ENCODE measurements at regions not wholly inside any gene's neighbourhood (a gene's known extent, or its start where the extent isn't known, plus 50 kb on each side); places are given as distances from the start of the nearest gene placed in this dataset.

DNA sequence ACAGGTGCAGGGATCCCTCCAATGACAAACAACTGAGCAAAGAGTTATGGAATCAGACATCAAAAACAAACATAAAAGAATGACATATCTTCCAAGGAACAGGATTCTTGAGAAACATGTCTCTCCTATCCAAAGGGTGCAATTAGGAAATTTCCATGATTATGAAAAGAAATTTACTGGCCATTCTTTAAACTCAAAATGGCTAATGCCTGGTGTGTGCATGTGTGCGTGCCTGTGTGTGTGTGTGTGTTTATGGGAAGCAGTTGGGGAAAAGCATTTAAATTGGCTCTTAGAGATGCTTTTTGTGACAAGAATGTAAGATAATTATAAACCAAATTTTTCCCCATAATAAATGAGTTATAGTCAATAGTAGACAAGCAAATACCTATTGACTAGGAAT is 320.5 kb upstream of the THBS1 start:
- Histone ChIP-seq H3K4me2 (ENCODE audit: insufficient read depth, low read length) (no peak overlapping the region), H3K9ac (replicated peaks; ENCODE audit: extremely low read depth, insufficient read depth, low read length) (peak overlapping the region; percentile 68), H4K20me1 (replicated peaks; ENCODE audit: control insufficient read depth, extremely low read depth, insufficient read depth, low read length) (no peaks in the 10 kb centered on the region), H3K4me1 (ENCODE audit: control insufficient read depth, extremely low read depth, insufficient read depth, low read length) (peaks cover 32% of the 10 kb centered on the region), H3K9me3 (replicated peaks; ENCODE audit: control insufficient read depth, insufficient read depth, low read length) (no peaks in the 10 kb centered on the region), H3K79me2 (ENCODE audit: control insufficient read depth, insufficient read depth, low read length) (no peaks in the 10 kb centered on the region), H3K27me3 (ENCODE audit: control insufficient read depth in 2 of 2, insufficient read depth in 2 of 2, low read length in 2 of 2) (no peaks in the 10 kb centered on the region), H3K27ac (ENCODE audit: insufficient read depth, low read depth, low read length) (peak overlapping the region; percentile 95), H3K9me1 (replicated peaks; ENCODE audit: control insufficient read depth, extremely low read depth, insufficient read depth, low read length) (no peaks in the 10 kb centered on the region), H3K4me3 (replicated peaks in 1 of 3; ENCODE audit: insufficient read depth in 1 of 3, low read depth in 1 of 3, low read length in 3 of 3) (no peak overlapping the region), H2AFZ (ENCODE audit: low read depth, low read length) (no peak overlapping the region), H3K36me3 (ENCODE audit: control insufficient read depth in 2 of 2, extremely low read depth in 1 of 2, insufficient read depth in 2 of 2, low read length in 2 of 2) (no peaks in the 10 kb centered on the region)
- dilution Hi-C loops (cut with MboI; ENCODE audit: extremely low pct_ligation_motif_present, low sequenced_read_pairs), result no loop called here
- TF ChIP-seq POLR2A (IDR thresholded peaks at IDR 0.05; ENCODE audit: low read depth, low read length) (no peak), FOS (IDR thresholded peaks at IDR 0.05; ENCODE audit: borderline replicate concordance, insufficient read depth, low read length) (no peak), EZH2 (IDR thresholded peaks at IDR 0.05; ENCODE audit: borderline replicate concordance, low read depth, low read length, severe bottlenecking) (no peak), POLR2AphosphoS5 (IDR thresholded peaks at IDR 0.05; ENCODE audit: insufficient read depth, low read depth, low read length) (no peak), GATA2 (IDR thresholded peaks at IDR 0.05; ENCODE audit: insufficient read depth, insufficient read length, low read depth, low read length) (no peak), JUN (IDR thresholded peaks at IDR 0.05; ENCODE audit: borderline replicate concordance, insufficient read depth, insufficient read length, low read depth) (no peak), MYC (IDR thresholded peaks at IDR 0.05; ENCODE audit: low read depth, low read length) (no peak)
- TF ChIP-seq, protein P1, sequence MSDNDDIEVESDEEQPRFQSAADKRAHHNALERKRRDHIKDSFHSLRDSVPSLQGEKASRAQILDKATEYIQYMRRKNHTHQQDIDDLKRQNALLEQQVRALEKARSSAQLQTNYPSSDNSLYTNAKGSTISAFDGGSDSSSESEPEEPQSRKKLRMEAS (IDR thresholded peaks at IDR 0.05; ENCODE audit: insufficient read depth, insufficient read length), result no peak
- TF ChIP-seq, protein P2, sequence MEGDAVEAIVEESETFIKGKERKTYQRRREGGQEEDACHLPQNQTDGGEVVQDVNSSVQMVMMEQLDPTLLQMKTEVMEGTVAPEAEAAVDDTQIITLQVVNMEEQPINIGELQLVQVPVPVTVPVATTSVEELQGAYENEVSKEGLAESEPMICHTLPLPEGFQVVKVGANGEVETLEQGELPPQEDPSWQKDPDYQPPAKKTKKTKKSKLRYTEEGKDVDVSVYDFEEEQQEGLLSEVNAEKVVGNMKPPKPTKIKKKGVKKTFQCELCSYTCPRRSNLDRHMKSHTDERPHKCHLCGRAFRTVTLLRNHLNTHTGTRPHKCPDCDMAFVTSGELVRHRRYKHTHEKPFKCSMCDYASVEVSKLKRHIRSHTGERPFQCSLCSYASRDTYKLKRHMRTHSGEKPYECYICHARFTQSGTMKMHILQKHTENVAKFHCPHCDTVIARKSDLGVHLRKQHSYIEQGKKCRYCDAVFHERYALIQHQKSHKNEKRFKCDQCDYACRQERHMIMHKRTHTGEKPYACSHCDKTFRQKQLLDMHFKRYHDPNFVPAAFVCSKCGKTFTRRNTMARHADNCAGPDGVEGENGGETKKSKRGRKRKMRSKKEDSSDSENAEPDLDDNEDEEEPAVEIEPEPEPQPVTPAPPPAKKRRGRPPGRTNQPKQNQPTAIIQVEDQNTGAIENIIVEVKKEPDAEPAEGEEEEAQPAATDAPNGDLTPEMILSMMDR (IDR thresholded peaks at IDR 0.05; ENCODE audit: extremely low read depth in 1 of 2, insufficient read depth in 1 of 2, low read depth in 1 of 2, low read length in 2 of 2), result no peak
- DNase-seq (ENCODE audit: low read depth, low spot score), result no peak
- no peak for FAIRE-seq
- ChIA-PET CTCF (interaction anchor here (1.6 to 2.8 kb wide), 2 partner anchors 10 kb away, joined by 10 to 12 read pairs; no protein-coding TSS in a partner anchor), POLR2A (interaction anchor here (1.2 to 3.2 kb wide), 4 partner anchors 11 to 320 kb away, joined by 3 to 33 read pairs (median 13); partner anchors contain the start of gene THBS1)
- BruUV-seq (replicated peaks), result no TSS peak
- intact Hi-C loops (cut with micrococcal nuclease), result no loop called here

All from endothelial cell of umbilical vein (primary cell).